H9 (cell line): ENCODE measurements at regions not wholly inside any gene's neighbourhood (a gene's known extent, or its start where the extent isn't known, plus 50 kb on each side); places are given as distances from the start of the nearest gene placed in this dataset.

Experiments used
- DNase-seq: peaks from one replicate; pipeline ENCODE4 v3.0.0-alpha.2; 2017
- H2AFZ ChIP-seq: one replicate; pipeline ENCODE4 v1.6.1; 2013; ENCODE audit warnings: mild to moderate bottlenecking, low read length, control low read depth, moderate library complexity
- H2AK5ac ChIP-seq: 2 replicates; pipeline ENCODE4 v1.6.1; 2013; ENCODE audit warnings: low read length, control low read depth, mixed read lengths; ENCODE audit not compliant: insufficient read length
- H2BK120ac ChIP-seq: one replicate; pipeline ENCODE4 v1.6.1; 2013; ENCODE audit warnings: low read depth, mild to moderate bottlenecking, low read length, control low read depth, inconsistent platforms; ENCODE audit not compliant: poor library complexity, severe bottlenecking
- H2BK12ac ChIP-seq: 2 replicates; pipeline ENCODE4 v1.6.1; 2013; ENCODE audit warnings: low read length, control low read depth, mixed read lengths, low read depth; ENCODE audit not compliant: insufficient read length
- H2BK15ac ChIP-seq: 2 replicates; pipeline ENCODE4 v1.6.1; 2013; ENCODE audit warnings: low read depth, low read length, control low read depth
- H2BK20ac ChIP-seq: one replicate; pipeline ENCODE4 v1.6.1; 2013; ENCODE audit warnings: low read depth, mild to moderate bottlenecking, low read length, control low read depth, inconsistent platforms; ENCODE audit not compliant: poor library complexity, severe bottlenecking
- H2BK5ac ChIP-seq: 2 replicates; pipeline ENCODE4 v1.6.1; 2013; ENCODE audit warnings: low read length, control low read depth, mixed read lengths; ENCODE audit not compliant: insufficient read length
- H3K14ac ChIP-seq: 2 replicates; pipeline ENCODE4 v1.6.1; 2013; ENCODE audit warnings: low read length, control low read depth; ENCODE audit not compliant: insufficient read depth
- H3K18ac ChIP-seq: 2 replicates; pipeline ENCODE4 v1.6.1; 2013; ENCODE audit warnings: low read depth, mild to moderate bottlenecking, mixed read lengths, low read length, control low read depth; ENCODE audit not compliant: insufficient read length
- H3K23ac ChIP-seq: 2 replicates; pipeline ENCODE4 v1.6.1; 2013; ENCODE audit warnings: low read length, control low read depth, mixed read lengths, low read depth; ENCODE audit not compliant: insufficient read length
- H3K23me2 ChIP-seq: 2 replicates; pipeline ENCODE4 v1.6.1; 2013; ENCODE audit warnings: low read depth, mild to moderate bottlenecking, mixed read lengths, low read length, control low read depth; ENCODE audit not compliant: insufficient read length, poor library complexity, severe bottlenecking
- H3K27ac ChIP-seq: 2 replicates; pipeline ENCODE4 v1.5.1; 2013; ENCODE audit warnings: low read length, control low read depth, mixed read lengths, low read depth; ENCODE audit not compliant: insufficient read length
- H3K27me3 ChIP-seq: 2 replicates; pipeline ENCODE4 v1.6.1; 2013; ENCODE audit warnings: low read length, control low read depth, inconsistent platforms; ENCODE audit not compliant: insufficient read depth
- H3K4ac ChIP-seq: 2 replicates; pipeline ENCODE4 v1.6.1; 2013; ENCODE audit warnings: low read depth, mild to moderate bottlenecking, control low read depth, inconsistent platforms, low read length, moderate library complexity
- H3K4me1 ChIP-seq: 2 replicates; pipeline ENCODE4 v1.6.1; 2013; ENCODE audit warnings: low read length, control low read depth, inconsistent platforms; ENCODE audit not compliant: insufficient read depth
- H3K4me2 ChIP-seq: 2 replicates; pipeline ENCODE4 v1.6.1; 2013; ENCODE audit warnings: low read length, control low read depth, mixed read lengths; ENCODE audit not compliant: insufficient read length, insufficient read depth
- H3K56ac ChIP-seq: 2 replicates; pipeline ENCODE4 v1.6.1; 2013; ENCODE audit warnings: low read depth, mild to moderate bottlenecking, mixed read lengths, low read length, control low read depth; ENCODE audit not compliant: insufficient read length
- H3K79me1 ChIP-seq: 2 replicates; pipeline ENCODE4 v1.6.1; 2013; ENCODE audit warnings: low read depth, mild to moderate bottlenecking, moderate library complexity, low read length, control low read depth, inconsistent platforms; ENCODE audit not compliant: insufficient read depth, poor library complexity, severe bottlenecking
- H3K79me2 ChIP-seq: 2 replicates; pipeline ENCODE4 v1.6.1; 2013; ENCODE audit warnings: low read length, control low read depth, inconsistent platforms; ENCODE audit not compliant: insufficient read depth
- H3K9ac ChIP-seq: 2 replicates; pipeline ENCODE4 v1.6.1; 2013; ENCODE audit warnings: low read length, control low read depth, mixed read lengths; ENCODE audit not compliant: insufficient read length; ENCODE audit errors: extremely low read depth
- H3K9me3 ChIP-seq: one replicate; pipeline ENCODE4 v1.6.1; 2013; ENCODE audit warnings: low read depth, low read length, inconsistent platforms; ENCODE audit not compliant: control insufficient read depth
- H3T11ph ChIP-seq: one replicate; pipeline ENCODE4 v1.6.1; 2013; ENCODE audit warnings: mild to moderate bottlenecking, low read length, control low read depth, inconsistent platforms
- H4K20me1 ChIP-seq: one replicate; pipeline ENCODE4 v1.6.1; 2013; ENCODE audit not compliant: control insufficient read depth, insufficient read length, insufficient read depth
- H4K5ac ChIP-seq: 2 replicates; pipeline ENCODE4 v1.6.1; 2013; ENCODE audit warnings: low read depth, mild to moderate bottlenecking, mixed read lengths, low read length, control low read depth; ENCODE audit not compliant: insufficient read length
- H4K8ac ChIP-seq: replicated peaks from 2 replicates; pipeline ENCODE4 v1.6.1; 2013; ENCODE audit warnings: low read length, control low read depth, mixed read lengths, low read depth; ENCODE audit not compliant: insufficient read length
- H4K91ac ChIP-seq: 2 replicates; pipeline ENCODE4 v1.6.1; 2013; ENCODE audit warnings: low read depth, mild to moderate bottlenecking, moderate library complexity, mixed read lengths, low read length, control low read depth; ENCODE audit not compliant: insufficient read length
- H3K27ac Mint-ChIP-seq, 3 experiments: 2 replicates in 2 of 3; 3 replicates in 1 of 3; pipeline ENCODE4 v1.8.0; 2020 to 2021; ENCODE audit warnings: mixed read lengths in 3 of 3, mild to moderate bottlenecking in 1 of 3, moderate library complexity in 1 of 3
- H3K27me3 Mint-ChIP-seq: 2 replicates; pipeline ENCODE4 v1.8.0; 2021; ENCODE audit warnings: low read depth, mild to moderate bottlenecking, moderate library complexity, mixed read lengths
- H3K36me3 Mint-ChIP-seq, 3 experiments: 2 replicates in 2 of 3; 3 replicates in 1 of 3; pipeline ENCODE4 v1.8.0; 2020 to 2021; ENCODE audit warnings: low read depth in 3 of 3, mixed read lengths in 3 of 3; ENCODE audit not compliant: insufficient read depth in 1 of 3
- H3K4me1 Mint-ChIP-seq, 2 experiments: 2 replicates each; pipeline ENCODE4 v1.8.0; 2020; ENCODE audit warnings: mixed read lengths in 2 of 2
- H3K4me3 Mint-ChIP-seq, 2 experiments: 2 replicates in 1 of 2; 3 replicates in 1 of 2; pipeline ENCODE4 v1.8.0; 2020 to 2021; ENCODE audit warnings: mild to moderate bottlenecking in 2 of 2, mixed read lengths in 2 of 2, moderate library complexity in 1 of 2
- H3K9me3 Mint-ChIP-seq, 2 experiments: 2 replicates in 1 of 2; 3 replicates in 1 of 2; pipeline ENCODE4 v1.8.0; 2020; ENCODE audit warnings: mild to moderate bottlenecking in 2 of 2, mixed read lengths in 2 of 2, moderate library complexity in 1 of 2
- CTCF ChIP-seq: fragments of 200-600 bp; sonication (generic); conservative IDR thresholded peaks from 3 replicates; pipeline ENCODE4 v1.8.0; 2021; ENCODE audit warnings: antibody characterized with exemption, mild to moderate bottlenecking
- WGBS: extraction: QIAGEN DNeasy Blood & Tissue Kit; methylation state at CpG from one replicate; pipeline ENCODE4 v1.1.7; 2013; ENCODE audit warnings: missing lambda C conversion rate, low lambda C conversion rate, mixed read lengths; ENCODE audit not compliant: insufficient read length; ENCODE audit errors: extremely low coverage; 5-methylcytosine and 5-hydroxymethylcytosine counted together

- Histone ChIP-seq H3K27me3 (no peaks in the 10 kb centered on the region), H2BK15ac (no peak overlapping the region), H3K27ac (no peak overlapping the region), H3T11ph (no peak overlapping the region), H2BK5ac (no peak overlapping the region), H2BK120ac (no peak overlapping the region), H3K9me3 (no peaks in the 10 kb centered on the region), H3K23me2 (no peaks in the 10 kb centered on the region), H2BK12ac (no peak overlapping the region), H3K14ac (no peak overlapping the region), H4K8ac (no peak overlapping the region), H4K5ac (no peak overlapping the region), H2BK20ac (no peak overlapping the region), H2AK5ac (no peak overlapping the region), H4K91ac (no peak overlapping the region), H3K23ac (no peak overlapping the region), H3K56ac (no peak overlapping the region), H3K79me1 (no peaks in the 10 kb centered on the region), H4K20me1 (no peaks in the 10 kb centered on the region), H2AFZ (no peak overlapping the region), H3K4me1 (no peaks in the 10 kb centered on the region), H3K18ac (no peak overlapping the region), H3K4ac (no peak overlapping the region), H3K4me2 (no peak overlapping the region), H3K9ac (no peak overlapping the region), H3K79me2 (no peaks in the 10 kb centered on the region)
- H3K36me3 Mint-ChIP-seq = peaks cover 0 to 3% (median 2%) of the 10 kb centered on the region in 3 experiments; a peak in 2 of 7 replicates
- no peak overlapping the region for H3K4me3 Mint-ChIP-seq
- DNase-seq = no peak
- WGBS = no CpG with 5 or more reads among the region's 1 CpG
- no peaks in the 10 kb centered on the region for H3K4me1 Mint-ChIP-seq
- no peak for TF ChIP-seq CTCF
- H3K27me3 Mint-ChIP-seq = no peaks in the 10 kb centered on the region
- no peak overlapping the region for H3K27ac Mint-ChIP-seq
- H3K9me3 Mint-ChIP-seq = peaks cover 3 to 7% of the 10 kb centered on the region in 2 experiments; a peak in 3 of 5 replicates
These were observed 596.0 kb upstream of the GRM7 start for GRCh38 chr3:6264906-6265305.
